ENCODE measurements at regions not wholly inside any gene's neighbourhood (a gene's known extent, or its start where the extent isn't known, plus 50 kb on each side); places are given as distances from the start of the nearest gene placed in this dataset.

DNA sequence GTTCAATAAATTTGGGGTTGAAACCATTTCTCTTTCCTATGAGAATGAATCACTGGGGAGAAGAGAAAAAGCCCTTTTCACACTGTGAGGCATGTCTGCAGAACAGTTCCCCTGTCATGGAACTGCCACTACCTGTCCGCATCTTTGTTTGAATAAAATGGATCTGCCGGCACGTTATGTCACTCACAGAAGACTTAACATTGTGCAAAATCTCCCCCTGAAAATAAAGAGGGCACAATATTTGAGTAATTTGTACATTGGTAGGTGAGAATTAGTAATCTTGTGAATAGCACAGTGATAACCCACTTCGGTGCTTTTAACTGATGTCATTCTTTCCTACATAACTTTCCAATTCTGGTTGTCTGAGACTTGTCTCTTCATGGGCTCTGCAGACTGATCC is 804.0 kb downstream of the C6orf118 start:
- no peaks in the 10 kb centered on the region for H3K27me3 ChIP-seq
- H3K9me3 ChIP-seq: no peaks in the 10 kb centered on the region
- ATAC-seq (no peak), DNase-seq (no peak)
- TF ChIP-seq, protein P1, sequence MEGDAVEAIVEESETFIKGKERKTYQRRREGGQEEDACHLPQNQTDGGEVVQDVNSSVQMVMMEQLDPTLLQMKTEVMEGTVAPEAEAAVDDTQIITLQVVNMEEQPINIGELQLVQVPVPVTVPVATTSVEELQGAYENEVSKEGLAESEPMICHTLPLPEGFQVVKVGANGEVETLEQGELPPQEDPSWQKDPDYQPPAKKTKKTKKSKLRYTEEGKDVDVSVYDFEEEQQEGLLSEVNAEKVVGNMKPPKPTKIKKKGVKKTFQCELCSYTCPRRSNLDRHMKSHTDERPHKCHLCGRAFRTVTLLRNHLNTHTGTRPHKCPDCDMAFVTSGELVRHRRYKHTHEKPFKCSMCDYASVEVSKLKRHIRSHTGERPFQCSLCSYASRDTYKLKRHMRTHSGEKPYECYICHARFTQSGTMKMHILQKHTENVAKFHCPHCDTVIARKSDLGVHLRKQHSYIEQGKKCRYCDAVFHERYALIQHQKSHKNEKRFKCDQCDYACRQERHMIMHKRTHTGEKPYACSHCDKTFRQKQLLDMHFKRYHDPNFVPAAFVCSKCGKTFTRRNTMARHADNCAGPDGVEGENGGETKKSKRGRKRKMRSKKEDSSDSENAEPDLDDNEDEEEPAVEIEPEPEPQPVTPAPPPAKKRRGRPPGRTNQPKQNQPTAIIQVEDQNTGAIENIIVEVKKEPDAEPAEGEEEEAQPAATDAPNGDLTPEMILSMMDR (IDR thresholded peaks at IDR 0.05): no peak
- TF ChIP-seq POLR2A (IDR thresholded peaks at IDR 0.05): no peak
- no peak overlapping the region for H3K4me3 ChIP-seq
- H3K4me1 ChIP-seq: no peaks in the 10 kb centered on the region
- no peak overlapping the region for H3K27ac ChIP-seq
- H3K36me3 ChIP-seq: no peaks in the 10 kb centered on the region
- intact Hi-C loops (cut with DNase I): no loop called here
- WGBS (ENCODE audit: insufficient coverage, low coverage, low lambda C conversion rate, missing lambda C conversion rate): 64% methylated on average over 4 of the region's 4 CpGs

DNA sequence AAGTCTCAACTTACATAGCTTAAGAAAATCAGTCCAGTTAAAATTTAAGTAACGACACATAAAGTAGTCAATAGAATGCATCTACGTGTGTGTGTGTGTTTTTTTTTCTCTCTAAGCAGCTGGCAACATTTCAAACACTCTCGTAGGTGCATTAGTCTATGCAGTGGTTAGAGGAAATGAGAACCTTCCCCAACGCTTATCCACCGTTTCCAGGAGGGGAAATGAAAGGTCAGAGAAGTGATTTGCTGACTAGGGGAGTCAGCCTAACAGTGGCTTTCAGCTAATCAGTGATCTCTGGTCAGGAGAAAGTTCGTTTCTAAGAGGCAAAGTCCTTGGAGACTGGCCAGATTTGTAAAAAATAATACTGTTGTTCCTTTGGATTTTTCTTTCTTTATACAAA is 806.6 kb downstream of the C6orf118 start:
- ATAC-seq: peak; percentile 46 to 71 (median 64)
- H3K27ac ChIP-seq: no peak overlapping the region

DNA sequence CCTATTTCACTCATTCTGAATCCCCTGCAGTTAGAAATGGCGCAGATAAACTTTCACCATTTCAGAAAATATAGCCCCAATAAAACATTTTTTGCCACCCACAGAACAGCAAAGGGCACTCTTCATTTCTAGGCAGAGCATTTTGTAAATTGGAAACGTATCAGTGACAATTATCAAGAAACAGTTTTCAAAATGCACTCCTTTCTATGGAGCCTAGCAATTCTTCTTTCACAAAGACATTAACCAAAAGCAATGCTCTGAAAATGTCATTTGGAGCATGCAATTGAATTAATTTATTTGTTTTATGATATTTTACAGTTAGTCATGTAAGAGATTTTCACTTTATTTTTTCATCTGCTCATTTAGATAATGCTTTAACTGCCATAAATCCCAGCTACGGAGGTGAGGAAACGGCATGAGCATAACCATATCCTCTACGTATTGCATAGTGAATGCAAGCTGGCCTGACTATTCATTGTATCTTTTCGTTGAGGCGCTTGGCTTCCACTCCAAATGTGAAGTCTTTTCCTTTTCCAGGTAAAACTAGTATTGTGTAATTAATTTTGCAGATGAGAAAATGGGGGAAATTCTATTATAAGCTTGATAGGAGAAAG is 813.4 kb downstream of the C6orf118 start:
- no peak for DNase-seq
- H3K4me3 ChIP-seq: no peak overlapping the region
- no peaks in the 10 kb centered on the region for H3K36me3 ChIP-seq
- TF ChIP-seq POLR2A (IDR thresholded peaks at IDR 0.05): no peak
- TF ChIP-seq, protein P1 (IDR thresholded peaks at IDR 0.05): no peak
- H3K27ac ChIP-seq: no peak overlapping the region
- WGBS (ENCODE audit: insufficient coverage, low coverage, low lambda C conversion rate, missing lambda C conversion rate): 72% methylated on average over 7 of the region's 7 CpGs
- H3K9me3 ChIP-seq: no peaks in the 10 kb centered on the region
- H3K4me1 ChIP-seq: no peaks in the 10 kb centered on the region
- no peaks in the 10 kb centered on the region for H3K27me3 ChIP-seq
- no peak for ATAC-seq
- intact Hi-C loops (cut with DNase I): no loop called here

More for the DNA sequence above, 806.6 kb downstream of the C6orf118 start:
- no peak for TF ChIP-seq POLR2A (IDR thresholded peaks at IDR 0.05)
- TF ChIP-seq, protein P1 (IDR thresholded peaks at IDR 0.05): no peak
- Histone ChIP-seq H3K36me3 (no peaks in the 10 kb centered on the region), H3K4me1 (no peaks in the 10 kb centered on the region), H3K4me3 (no peak overlapping the region), H3K9me3 (no peaks in the 10 kb centered on the region), H3K27me3 (no peaks in the 10 kb centered on the region)
- intact Hi-C loops (cut with DNase I): no loop called here
- WGBS (ENCODE audit: insufficient coverage, low coverage, low lambda C conversion rate, missing lambda C conversion rate): 15% methylated on average over 6 of the region's 6 CpGs
- DNase-seq: no peak

DNA sequence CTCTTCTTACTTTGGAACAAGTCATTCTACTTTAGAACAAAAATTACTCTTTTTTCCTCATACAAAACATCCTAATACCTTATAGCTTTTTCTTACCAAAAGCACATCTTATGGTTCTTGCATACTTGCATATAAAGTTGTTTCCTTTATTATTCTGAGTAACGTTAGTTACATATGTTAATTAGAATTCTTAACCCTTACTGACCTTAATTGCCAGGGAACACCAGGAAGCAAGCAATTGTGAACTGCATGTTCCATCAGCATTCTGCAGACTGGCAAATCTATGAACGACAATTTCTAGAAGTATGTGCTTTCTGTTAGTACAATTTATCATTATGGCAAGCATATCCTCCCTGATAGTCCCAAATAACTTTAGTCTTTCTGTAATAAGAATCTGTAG is 831.0 kb downstream of the C6orf118 start:
- intact Hi-C loops (cut with DNase I): no loop called here
- TF ChIP-seq, protein P1 (IDR thresholded peaks at IDR 0.05): no peak
- no peak for TF ChIP-seq POLR2A (IDR thresholded peaks at IDR 0.05)
- no peak for DNase-seq
- no peak for ATAC-seq
- H3K27me3 ChIP-seq: no peaks in the 10 kb centered on the region
- H3K4me3 ChIP-seq: no peak overlapping the region
- WGBS (ENCODE audit: insufficient coverage, low coverage, low lambda C conversion rate, missing lambda C conversion rate): 9% methylated on average over 2 of the region's 2 CpGs
- no peak overlapping the region for H3K27ac ChIP-seq
- no peaks in the 10 kb centered on the region for H3K36me3 ChIP-seq
- no peaks in the 10 kb centered on the region for H3K4me1 ChIP-seq
- H3K9me3 ChIP-seq: no peaks in the 10 kb centered on the region

DNA sequence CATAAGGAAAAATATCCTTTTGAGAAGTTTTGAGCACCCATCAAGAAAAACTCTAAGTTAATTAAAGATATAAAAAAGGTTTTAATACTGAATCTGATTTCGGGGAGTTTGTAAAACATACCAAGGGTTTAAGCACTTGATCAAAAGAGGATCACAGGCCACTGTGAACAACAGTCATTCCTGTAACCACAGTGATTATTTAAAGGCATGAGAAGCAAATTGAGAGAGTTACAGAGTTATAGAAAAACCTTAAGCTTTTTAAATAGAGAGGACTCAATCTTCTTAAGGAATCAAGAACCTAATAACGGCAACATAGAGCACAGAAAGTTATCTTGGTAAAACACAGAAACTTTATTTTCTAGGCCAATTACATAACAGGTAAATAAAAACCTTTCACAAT is 831.6 kb downstream of the C6orf118 start:
- no peak overlapping the region for H3K27ac ChIP-seq
- no peak for ATAC-seq
- intact Hi-C loops (cut with DNase I): no loop called here

More for the DNA sequence above, 831.6 kb downstream of the C6orf118 start:
- Histone ChIP-seq H3K4me3 (no peak overlapping the region), H3K36me3 (no peaks in the 10 kb centered on the region), H3K4me1 (no peaks in the 10 kb centered on the region), H3K27me3 (no peaks in the 10 kb centered on the region), H3K9me3 (no peaks in the 10 kb centered on the region)
- TF ChIP-seq POLR2A (IDR thresholded peaks at IDR 0.05): no peak
- TF ChIP-seq, protein P1 (IDR thresholded peaks at IDR 0.05): no peak
- no peak for DNase-seq
- 37% methylated on average over 2 of the region's 2 CpGs for WGBS (ENCODE audit: insufficient coverage, low coverage, low lambda C conversion rate, missing lambda C conversion rate)
